ENCODE measurements at regions not wholly inside any gene's neighbourhood (a gene's known extent, or its start where the extent isn't known, plus 50 kb on each side); places are given as distances from the start of the nearest gene placed in this dataset.

DNA sequence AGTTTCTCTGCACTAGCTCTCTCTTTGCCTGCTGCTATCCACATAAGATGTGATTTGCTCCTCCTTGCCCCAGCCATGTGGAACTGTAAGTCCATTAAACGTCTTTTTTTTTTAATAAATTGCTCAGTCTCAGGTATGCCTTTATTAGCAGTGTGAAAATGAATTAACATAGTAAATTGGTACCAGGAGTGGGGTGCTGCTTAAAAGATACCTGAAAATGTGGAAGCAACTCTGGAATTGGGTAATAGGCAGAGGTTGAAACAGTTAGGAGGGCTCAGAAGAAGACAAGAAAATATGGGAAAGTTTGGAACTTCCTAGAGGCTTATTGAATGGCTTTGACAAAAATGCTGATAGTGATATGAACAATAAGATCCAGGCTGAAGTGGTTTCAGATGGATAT lies 159.8 kb downstream of the FSCB start:
- TF ChIP-seq, protein P1, sequence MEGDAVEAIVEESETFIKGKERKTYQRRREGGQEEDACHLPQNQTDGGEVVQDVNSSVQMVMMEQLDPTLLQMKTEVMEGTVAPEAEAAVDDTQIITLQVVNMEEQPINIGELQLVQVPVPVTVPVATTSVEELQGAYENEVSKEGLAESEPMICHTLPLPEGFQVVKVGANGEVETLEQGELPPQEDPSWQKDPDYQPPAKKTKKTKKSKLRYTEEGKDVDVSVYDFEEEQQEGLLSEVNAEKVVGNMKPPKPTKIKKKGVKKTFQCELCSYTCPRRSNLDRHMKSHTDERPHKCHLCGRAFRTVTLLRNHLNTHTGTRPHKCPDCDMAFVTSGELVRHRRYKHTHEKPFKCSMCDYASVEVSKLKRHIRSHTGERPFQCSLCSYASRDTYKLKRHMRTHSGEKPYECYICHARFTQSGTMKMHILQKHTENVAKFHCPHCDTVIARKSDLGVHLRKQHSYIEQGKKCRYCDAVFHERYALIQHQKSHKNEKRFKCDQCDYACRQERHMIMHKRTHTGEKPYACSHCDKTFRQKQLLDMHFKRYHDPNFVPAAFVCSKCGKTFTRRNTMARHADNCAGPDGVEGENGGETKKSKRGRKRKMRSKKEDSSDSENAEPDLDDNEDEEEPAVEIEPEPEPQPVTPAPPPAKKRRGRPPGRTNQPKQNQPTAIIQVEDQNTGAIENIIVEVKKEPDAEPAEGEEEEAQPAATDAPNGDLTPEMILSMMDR (conservative IDR thresholded peaks at IDR 0.05; ENCODE audit: low read depth in 2 of 2): no peak
- TF ChIP-seq POLR2AphosphoS5 (IDR thresholded peaks at IDR 0.05; ENCODE audit: low read depth) (no peak), EZH2phosphoT487 (IDR thresholded peaks at IDR 0.05; ENCODE audit: unreplicated experiment) (no peak)

All from GM23338 (cell line).